ENCODE measurements at regions not wholly inside any gene's neighbourhood (a gene's known extent, or its start where the extent isn't known, plus 50 kb on each side); places are given as distances from the start of the nearest gene placed in this dataset.

DNA sequence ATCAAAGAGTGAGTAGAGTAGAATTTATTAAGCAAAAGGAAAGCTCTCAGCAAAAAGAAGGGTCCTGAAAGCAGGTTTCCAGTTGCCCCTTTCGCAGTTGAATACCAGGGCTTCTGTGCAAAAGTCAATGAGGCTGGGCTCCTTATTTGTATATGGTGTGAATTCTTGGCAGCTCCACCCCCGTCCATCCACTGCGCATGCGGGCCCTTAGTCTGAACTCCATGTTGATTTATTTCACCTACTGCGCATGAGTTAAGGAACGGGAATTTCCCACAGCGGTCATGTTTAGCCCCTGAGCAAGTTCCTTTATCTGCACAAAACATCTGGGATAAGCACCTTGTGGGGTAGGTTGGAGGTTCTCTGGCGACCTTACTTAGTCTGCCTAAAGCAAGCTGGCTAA is 325.6 kb downstream of the ZWINT start:
- TF ChIP-seq POLR2A (IDR thresholded peaks at IDR 0.05) (no peak), POLR2AphosphoS5 (IDR thresholded peaks at IDR 0.05) (no peak)

Data from sigmoid colon (tissue), 4 donors.